ENCODE measurements at regions not wholly inside any gene's neighbourhood (a gene's known extent, or its start where the extent isn't known, plus 50 kb on each side); places are given as distances from the start of the nearest gene placed in this dataset.

DNA sequence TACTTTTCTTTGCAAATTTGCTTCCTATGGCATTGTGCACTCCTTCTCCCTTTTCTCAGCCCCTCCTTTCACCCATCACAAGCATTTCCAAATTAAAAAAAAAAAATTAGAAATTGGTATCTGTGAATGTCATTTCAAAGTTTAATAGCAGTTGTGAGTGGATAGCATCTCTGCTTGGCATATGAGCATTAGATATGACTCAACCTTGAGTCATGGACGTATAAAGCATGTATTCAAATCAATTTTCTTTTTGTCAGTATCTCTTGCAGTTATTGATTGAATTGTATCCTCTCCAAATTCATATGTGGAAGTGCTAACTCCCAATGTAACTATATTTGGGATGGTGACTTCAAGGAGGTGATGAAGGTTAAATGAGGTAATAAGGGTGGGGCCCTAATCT, 60.1 kb upstream of the MAP3K7 start:
- Histone ChIP-seq H3K27me3 (ENCODE audit: insufficient read depth, poor library complexity, severe bottlenecking) (no peaks in the 10 kb centered on the region), H3K27ac (replicated peaks) (no peak overlapping the region), H3K4me3 (replicated peaks; ENCODE audit: insufficient read depth, low read length) (no peak overlapping the region)
- no peak for DNase-seq (ENCODE audit: low read depth in 1 of 2, low spot score in 1 of 2)
- TF ChIP-seq POLR2AphosphoS5 (IDR thresholded peaks at IDR 0.05; ENCODE audit: low read depth) (no peak), REST (IDR thresholded peaks at IDR 0.05; ENCODE audit: insufficient replicate concordance, low read depth) (no peak), CTCF (IDR thresholded peaks at IDR 0.05; ENCODE audit: insufficient read depth, low read length) (no peak), GABPA (IDR thresholded peaks at IDR 0.05; ENCODE audit: low read depth) (no peak), SPI1 (IDR thresholded peaks at IDR 0.05; ENCODE audit: borderline replicate concordance, low read depth) (no peak)

DNA sequence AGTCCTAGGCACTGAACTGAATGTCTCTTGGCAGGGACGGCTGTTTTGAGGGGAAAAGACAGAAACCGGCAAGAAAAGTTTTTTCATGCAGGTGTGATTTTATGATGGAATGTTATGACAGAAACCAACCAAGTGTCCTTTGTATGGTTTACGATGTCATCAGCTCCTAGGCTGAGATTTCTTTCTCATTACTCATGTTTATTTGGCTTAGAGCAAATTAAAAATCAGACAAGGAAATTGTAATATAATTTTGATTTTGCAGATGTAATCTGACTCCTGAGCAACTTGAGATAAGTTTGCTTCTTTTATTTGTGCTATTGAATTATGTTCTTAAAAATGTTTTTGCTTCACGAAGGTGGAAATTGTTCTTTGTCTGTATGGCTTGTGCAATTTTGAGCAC, 58.8 kb upstream of the MAP3K7 start:
- H3K27me3 ChIP-seq (ENCODE audit: insufficient read depth, poor library complexity, severe bottlenecking) = no peaks in the 10 kb centered on the region
- no peak overlapping the region for H3K4me3 ChIP-seq (replicated peaks; ENCODE audit: insufficient read depth, low read length)
- no peak overlapping the region for H3K27ac ChIP-seq (replicated peaks)
- DNase-seq (ENCODE audit: low read depth in 1 of 2, low spot score in 1 of 2) = no peak
- no peak for TF ChIP-seq CTCF (IDR thresholded peaks at IDR 0.05; ENCODE audit: insufficient read depth, low read length)
- no peak for TF ChIP-seq SPI1 (IDR thresholded peaks at IDR 0.05; ENCODE audit: borderline replicate concordance, low read depth)
- TF ChIP-seq POLR2AphosphoS5 (IDR thresholded peaks at IDR 0.05; ENCODE audit: low read depth) = no peak
- TF ChIP-seq GABPA (IDR thresholded peaks at IDR 0.05; ENCODE audit: low read depth) = no peak
- TF ChIP-seq REST (IDR thresholded peaks at IDR 0.05; ENCODE audit: insufficient replicate concordance, low read depth) = no peak

GRCh38 chr6:90644492-90644891, 57.6 kb upstream of the MAP3K7 start:
- Histone ChIP-seq H3K27ac (replicated peaks) (no peak overlapping the region), H3K4me3 (replicated peaks; ENCODE audit: insufficient read depth, low read length) (no peak overlapping the region), H3K27me3 (ENCODE audit: insufficient read depth, poor library complexity, severe bottlenecking) (no peaks in the 10 kb centered on the region)
- no peak for TF ChIP-seq REST (IDR thresholded peaks at IDR 0.05; ENCODE audit: insufficient replicate concordance, low read depth)
- TF ChIP-seq SPI1 (IDR thresholded peaks at IDR 0.05; ENCODE audit: borderline replicate concordance, low read depth) = no peak
- TF ChIP-seq POLR2AphosphoS5 (IDR thresholded peaks at IDR 0.05; ENCODE audit: low read depth) = no peak
- no peak for TF ChIP-seq GABPA (IDR thresholded peaks at IDR 0.05; ENCODE audit: low read depth)
- no peak for TF ChIP-seq CTCF (IDR thresholded peaks at IDR 0.05; ENCODE audit: insufficient read depth, low read length)
- no peak for DNase-seq (ENCODE audit: low read depth in 1 of 2, low spot score in 1 of 2)
